AG10803 (cell line): ENCODE measurements at regions not wholly inside any gene's neighbourhood (a gene's known extent, or its start where the extent isn't known, plus 50 kb on each side); places are given as distances from the start of the nearest gene placed in this dataset.
"Not testable (repeated sequence)": the region's sequence is repeated elsewhere in the genome, so short reads cannot be mapped to it uniquely, and the experiment has no call there.

Experiments used
- DNase-seq: peaks from one replicate; pipeline ENCODE4 v3.0.0; 2010; ENCODE audit warnings: low read depth
- H3K4me3 ChIP-seq: 2 replicates; pipeline ENCODE4 v1.5.1; 2011; ENCODE audit warnings: mild to moderate bottlenecking, low read length, control low read depth
- CTCF ChIP-seq: conservative IDR thresholded peaks from 2 replicates; pipeline ENCODE4 v1.5.1; 2011; ENCODE audit warnings: mild to moderate bottlenecking, low read length, control low read depth, inconsistent platforms

GRCh38 chr9:90176901-90177300 is 465.7 kb downstream of the DIRAS2 start:
- TF ChIP-seq CTCF = no peak
- no peak overlapping the region for H3K4me3 ChIP-seq
- no peak for DNase-seq

GRCh38 chr9:90180381-90180780 is 462.2 kb downstream of the DIRAS2 start:
- H3K4me3 ChIP-seq = no peak overlapping the region
- no peak for TF ChIP-seq CTCF
- DNase-seq = no peak

- no peak overlapping the region for H3K4me3 ChIP-seq
- TF ChIP-seq CTCF = no peak
- DNase-seq = no peak
Observed at GRCh38 chr9:90188656-90189055, 454.0 kb downstream of the DIRAS2 start.

- H3K4me3 ChIP-seq = no peak overlapping the region
- DNase-seq = no peak
- no peak for TF ChIP-seq CTCF
Observed at GRCh38 chr9:90189306-90189705, 453.3 kb downstream of the DIRAS2 start.

- H3K4me3 ChIP-seq, DNase-seq: not testable (repeated sequence)
Observed at GRCh38 chr9:90192465-90192864, 450.2 kb downstream of the DIRAS2 start.

- H3K4me3 ChIP-seq = no peak overlapping the region
- no peak for DNase-seq
- no peak for TF ChIP-seq CTCF
Observed at GRCh38 chr9:90198956-90199355, 443.7 kb downstream of the DIRAS2 start.

- TF ChIP-seq CTCF = no peak
- no peak overlapping the region for H3K4me3 ChIP-seq
- DNase-seq = no peak
Observed at GRCh38 chr9:90201766-90202165, 440.9 kb downstream of the DIRAS2 start.

- H3K4me3 ChIP-seq = no peak overlapping the region
- DNase-seq = no peak
- TF ChIP-seq CTCF = no peak
Observed at GRCh38 chr9:90204128-90204831, 438.3 kb downstream of the DIRAS2 start.

GRCh38 chr9:90213045-90213444 is 429.6 kb downstream of the DIRAS2 start:
- DNase-seq, H3K4me3 ChIP-seq: not testable (repeated sequence)
